ENCODE measurements at regions not wholly inside any gene's neighbourhood (a gene's known extent, or its start where the extent isn't known, plus 50 kb on each side); places are given as distances from the start of the nearest gene placed in this dataset.

DNA sequence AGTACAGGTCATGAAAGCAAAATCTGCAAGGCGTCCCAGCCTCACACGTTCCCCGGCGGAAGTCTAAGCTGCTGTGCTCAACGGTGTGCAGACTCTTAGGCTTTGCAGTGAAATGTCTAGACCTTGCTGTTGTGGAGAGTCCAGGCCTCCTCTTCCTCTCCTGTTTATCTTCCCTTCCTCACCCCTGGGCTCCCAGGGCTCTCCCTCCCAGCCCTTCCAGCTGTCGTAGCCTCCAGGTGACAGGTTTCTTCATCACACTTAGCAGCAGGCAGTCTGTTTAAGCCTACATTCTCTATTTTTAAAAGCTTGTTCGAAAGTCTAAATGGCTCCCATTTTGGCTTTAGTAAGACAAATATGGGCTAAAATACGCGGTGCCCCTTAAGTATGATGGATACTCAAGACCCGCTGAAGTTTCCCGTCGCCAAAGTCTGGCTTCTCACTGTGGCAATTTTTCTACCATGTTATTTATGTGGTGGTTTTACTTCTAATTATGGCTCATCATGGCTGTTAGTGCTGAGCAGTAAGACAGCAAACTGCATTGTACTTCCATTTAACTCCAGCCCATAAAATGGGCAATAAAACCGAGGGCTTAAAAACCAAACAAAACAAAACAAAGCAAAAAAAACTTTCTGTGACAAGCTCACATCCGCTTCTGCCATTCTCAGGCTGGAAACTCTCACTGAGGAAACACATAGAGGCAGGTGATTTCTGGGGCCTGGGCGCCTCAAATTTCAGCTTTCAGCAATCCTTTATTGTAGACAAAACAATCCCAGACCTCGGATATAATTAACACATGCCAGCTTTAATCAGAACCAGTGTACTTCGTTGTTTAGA lies 243.2 kb downstream of the SNX10 start:
- WGBS (ENCODE audit: insufficient coverage, insufficient read length): no CpG with 5 or more reads among the region's 17 CpGs
- no peak for DNase-seq (ENCODE audit: low read depth, low spot score)
- H3K4me1 ChIP-seq (ENCODE audit: control insufficient read depth, insufficient read depth, low read length): no peaks in the 10 kb centered on the region
- H3K27ac ChIP-seq (ENCODE audit: low read length): no peak overlapping the region
- H3K9me3 ChIP-seq (ENCODE audit: control insufficient read depth, insufficient read depth, low read length): no peaks in the 10 kb centered on the region
- no peaks in the 10 kb centered on the region for H3K27me3 ChIP-seq (ENCODE audit: control insufficient read depth, insufficient read depth, low read length)
- H3K36me3 ChIP-seq (ENCODE audit: control insufficient read depth, insufficient read depth, low read length): no peaks in the 10 kb centered on the region
- no peak overlapping the region for H3K4me3 ChIP-seq (ENCODE audit: low read length)

GRCh38 chr7:26535483-26536007 lies 243.9 kb downstream of the SNX10 start:
- Histone ChIP-seq H3K4me3 (ENCODE audit: low read length) (no peak overlapping the region), H3K27ac (ENCODE audit: low read length) (no peak overlapping the region)
- WGBS (ENCODE audit: insufficient coverage, insufficient read length): no CpG with 5 or more reads among the region's 3 CpGs

DNA sequence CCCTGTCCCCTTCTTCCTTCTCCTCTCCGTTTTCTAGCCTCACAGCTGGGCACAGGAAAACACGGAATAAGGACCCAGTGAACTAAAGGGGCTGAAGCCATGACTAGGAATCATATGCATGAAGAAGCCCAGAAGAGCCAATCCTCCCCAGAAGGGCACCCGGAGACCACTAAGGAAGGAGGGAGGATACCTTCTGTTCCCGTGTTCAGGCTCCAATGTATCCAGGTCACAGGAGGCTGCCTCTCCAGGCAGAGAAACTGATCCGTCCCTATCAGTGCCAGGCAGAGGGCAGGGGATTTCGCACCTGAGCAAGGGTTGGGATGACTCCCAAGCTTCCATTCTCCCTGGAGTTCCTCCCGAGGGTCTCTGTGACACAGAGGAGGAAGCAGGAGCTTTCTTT lies 246.6 kb downstream of the SNX10 start:
- H3K27me3 ChIP-seq (ENCODE audit: control insufficient read depth, insufficient read depth, low read length): no peaks in the 10 kb centered on the region
- H3K27ac ChIP-seq (ENCODE audit: low read length): no peak overlapping the region
- DNase-seq (ENCODE audit: low read depth, low spot score): no peak
- no CpG with 5 or more reads among the region's 7 CpGs for WGBS (ENCODE audit: insufficient coverage, insufficient read length)
- H3K36me3 ChIP-seq (ENCODE audit: control insufficient read depth, insufficient read depth, low read length): no peaks in the 10 kb centered on the region
- H3K4me3 ChIP-seq (ENCODE audit: low read length): no peak overlapping the region
- no peaks in the 10 kb centered on the region for H3K9me3 ChIP-seq (ENCODE audit: control insufficient read depth, insufficient read depth, low read length)
- no peaks in the 10 kb centered on the region for H3K4me1 ChIP-seq (ENCODE audit: control insufficient read depth, insufficient read depth, low read length)

More at GRCh38 chr7:26535483-26536007, 243.9 kb downstream of the SNX10 start:
- H3K4me1 ChIP-seq (ENCODE audit: control insufficient read depth, insufficient read depth, low read length): no peaks in the 10 kb centered on the region
- H3K27me3 ChIP-seq (ENCODE audit: control insufficient read depth, insufficient read depth, low read length): no peaks in the 10 kb centered on the region
- no peaks in the 10 kb centered on the region for H3K36me3 ChIP-seq (ENCODE audit: control insufficient read depth, insufficient read depth, low read length)
- no peak for DNase-seq (ENCODE audit: low read depth, low spot score)
- no peaks in the 10 kb centered on the region for H3K9me3 ChIP-seq (ENCODE audit: control insufficient read depth, insufficient read depth, low read length)

DNA sequence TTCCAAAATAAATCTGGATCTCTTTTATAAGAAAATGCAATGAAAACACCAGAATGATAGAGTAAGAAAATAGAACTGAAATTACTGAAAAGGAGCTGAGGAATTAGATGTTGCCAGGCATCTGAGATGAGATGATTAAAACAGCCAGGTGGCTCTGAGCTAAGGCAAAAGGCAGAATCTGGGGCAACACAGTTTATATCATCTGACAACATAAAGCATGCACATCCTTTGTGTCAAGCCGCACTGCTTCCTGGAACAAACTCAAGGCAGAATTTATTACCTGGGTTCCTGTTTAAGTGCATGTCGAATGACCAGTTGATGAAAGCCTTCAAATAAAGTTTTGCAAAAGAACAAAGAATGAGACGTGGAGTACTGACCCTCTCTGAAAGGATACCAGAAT lies 247.0 kb downstream of the SNX10 start:
- WGBS (ENCODE audit: insufficient coverage, insufficient read length): no CpG with 5 or more reads among the region's 3 CpGs
- Histone ChIP-seq H3K36me3 (ENCODE audit: control insufficient read depth, insufficient read depth, low read length) (no peaks in the 10 kb centered on the region), H3K27me3 (ENCODE audit: control insufficient read depth, insufficient read depth, low read length) (no peaks in the 10 kb centered on the region), H3K4me1 (ENCODE audit: control insufficient read depth, insufficient read depth, low read length) (no peaks in the 10 kb centered on the region), H3K27ac (ENCODE audit: low read length) (no peak overlapping the region), H3K4me3 (ENCODE audit: low read length) (no peak overlapping the region), H3K9me3 (ENCODE audit: control insufficient read depth, insufficient read depth, low read length) (no peaks in the 10 kb centered on the region)
- no peak for DNase-seq (ENCODE audit: low read depth, low spot score)

DNA sequence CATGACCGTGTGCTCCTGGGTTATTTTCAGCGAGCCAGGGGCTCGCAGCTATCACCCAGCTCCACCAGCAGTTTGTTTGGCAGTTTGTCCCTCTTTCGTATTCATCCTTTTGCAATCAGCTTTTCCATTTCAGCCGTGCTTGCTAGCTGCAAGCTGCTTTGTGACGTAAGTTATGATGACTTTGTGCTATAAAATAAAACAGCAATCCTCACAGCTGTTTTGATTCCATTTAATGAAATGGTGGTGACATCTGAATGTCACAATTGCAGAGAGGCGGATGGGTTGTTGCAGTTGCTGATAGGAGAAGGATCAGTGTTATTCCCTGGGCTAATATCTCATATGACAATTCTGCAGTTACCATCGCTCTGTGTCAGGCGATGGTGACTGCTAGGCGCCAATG lies 251.7 kb downstream of the SNX10 start:
- no peaks in the 10 kb centered on the region for H3K4me1 ChIP-seq (ENCODE audit: control insufficient read depth, insufficient read depth, low read length)
- no peaks in the 10 kb centered on the region for H3K36me3 ChIP-seq (ENCODE audit: control insufficient read depth, insufficient read depth, low read length)
- WGBS (ENCODE audit: insufficient coverage, insufficient read length): no CpG with 5 or more reads among the region's 10 CpGs
- H3K27me3 ChIP-seq (ENCODE audit: control insufficient read depth, insufficient read depth, low read length): no peaks in the 10 kb centered on the region
- H3K27ac ChIP-seq (ENCODE audit: low read length): no peak overlapping the region
- no peak overlapping the region for H3K4me3 ChIP-seq (ENCODE audit: low read length)
- H3K9me3 ChIP-seq (ENCODE audit: control insufficient read depth, insufficient read depth, low read length): no peaks in the 10 kb centered on the region
- DNase-seq (ENCODE audit: low read depth, low spot score): no peak

DNA sequence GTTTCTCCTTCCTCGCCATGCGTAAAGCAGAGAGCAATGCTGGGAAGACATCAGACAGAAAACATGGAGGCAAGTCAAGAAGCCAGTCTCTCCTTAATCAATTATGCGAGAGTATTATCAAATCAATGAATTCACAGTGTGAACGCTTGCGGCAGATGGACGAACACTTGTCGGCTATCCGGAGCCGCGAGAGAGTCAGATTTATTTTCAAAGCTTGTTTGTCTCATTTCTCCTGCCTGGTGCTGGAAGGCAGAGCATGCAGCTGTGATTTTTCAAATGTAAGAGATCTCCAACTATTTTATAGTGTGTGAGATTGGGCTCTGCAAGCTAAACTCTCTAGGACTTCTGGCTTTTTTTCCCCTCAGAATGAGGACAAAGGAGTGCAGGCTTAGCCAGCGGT lies 252.3 kb downstream of the SNX10 start:
- no peaks in the 10 kb centered on the region for H3K4me1 ChIP-seq (ENCODE audit: control insufficient read depth, insufficient read depth, low read length)
- H3K27me3 ChIP-seq (ENCODE audit: control insufficient read depth, insufficient read depth, low read length): no peaks in the 10 kb centered on the region
- no peaks in the 10 kb centered on the region for H3K9me3 ChIP-seq (ENCODE audit: control insufficient read depth, insufficient read depth, low read length)
- no CpG with 5 or more reads among the region's 11 CpGs for WGBS (ENCODE audit: insufficient coverage, insufficient read length)
- H3K27ac ChIP-seq (ENCODE audit: low read length): no peak overlapping the region
- DNase-seq (ENCODE audit: low read depth, low spot score): no peak
- no peak overlapping the region for H3K4me3 ChIP-seq (ENCODE audit: low read length)
- H3K36me3 ChIP-seq (ENCODE audit: control insufficient read depth, insufficient read depth, low read length): no peaks in the 10 kb centered on the region

DNA sequence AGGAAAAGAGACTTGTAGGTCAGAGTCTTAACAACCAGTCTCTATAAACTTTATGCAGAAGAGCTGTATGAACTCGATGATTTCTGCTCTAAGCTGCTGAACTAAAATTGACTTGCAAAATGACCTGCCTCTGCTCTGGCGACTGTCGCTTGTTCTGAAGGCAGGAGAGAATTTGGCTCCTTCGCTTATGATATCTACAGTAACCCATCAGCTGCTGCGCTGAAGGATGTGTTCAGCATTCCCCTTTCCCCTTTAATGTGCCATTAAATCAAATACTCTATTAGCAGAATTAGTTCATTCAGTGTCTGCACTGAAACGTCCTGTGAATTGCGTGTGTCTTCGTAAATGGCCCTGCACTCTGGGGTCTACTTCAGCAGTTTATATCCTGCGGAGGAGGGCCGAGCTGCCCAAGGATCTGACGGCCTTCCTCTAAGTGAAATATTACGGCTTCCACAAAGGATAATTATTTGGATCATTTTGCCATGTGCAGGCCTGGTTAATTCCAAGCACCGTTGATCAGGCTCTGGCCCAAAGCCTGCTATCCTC lies 254.9 kb downstream of the SNX10 start:
- no peaks in the 10 kb centered on the region for H3K36me3 ChIP-seq (ENCODE audit: control insufficient read depth, insufficient read depth, low read length)
- WGBS (ENCODE audit: insufficient coverage, insufficient read length): no CpG with 5 or more reads among the region's 13 CpGs
- H3K4me1 ChIP-seq (ENCODE audit: control insufficient read depth, insufficient read depth, low read length): no peaks in the 10 kb centered on the region; the same call in 1 of the 2 replicates
- H3K4me3 ChIP-seq (ENCODE audit: low read length): no peak overlapping the region
- no peak for DNase-seq (ENCODE audit: low read depth, low spot score)
- H3K27me3 ChIP-seq (ENCODE audit: control insufficient read depth, insufficient read depth, low read length): no peaks in the 10 kb centered on the region
- no peak overlapping the region for H3K27ac ChIP-seq (ENCODE audit: low read length)
- no peaks in the 10 kb centered on the region for H3K9me3 ChIP-seq (ENCODE audit: control insufficient read depth, insufficient read depth, low read length)

GRCh38 chr7:26547156-26547555 lies 255.5 kb downstream of the SNX10 start:
- no CpG with 5 or more reads among the region's 3 CpGs for WGBS (ENCODE audit: insufficient coverage, insufficient read length)
- H3K27me3 ChIP-seq (ENCODE audit: control insufficient read depth, insufficient read depth, low read length): no peaks in the 10 kb centered on the region
- no peak overlapping the region for H3K4me3 ChIP-seq (ENCODE audit: low read length)
- no peaks in the 10 kb centered on the region; the same call in 1 of the 2 replicates for H3K4me1 ChIP-seq (ENCODE audit: control insufficient read depth, insufficient read depth, low read length)
- no peaks in the 10 kb centered on the region for H3K36me3 ChIP-seq (ENCODE audit: control insufficient read depth, insufficient read depth, low read length)
- no peak for DNase-seq (ENCODE audit: low read depth, low spot score)
- H3K9me3 ChIP-seq (ENCODE audit: control insufficient read depth, insufficient read depth, low read length): no peaks in the 10 kb centered on the region
- H3K27ac ChIP-seq (ENCODE audit: low read length): no peak overlapping the region

DNA sequence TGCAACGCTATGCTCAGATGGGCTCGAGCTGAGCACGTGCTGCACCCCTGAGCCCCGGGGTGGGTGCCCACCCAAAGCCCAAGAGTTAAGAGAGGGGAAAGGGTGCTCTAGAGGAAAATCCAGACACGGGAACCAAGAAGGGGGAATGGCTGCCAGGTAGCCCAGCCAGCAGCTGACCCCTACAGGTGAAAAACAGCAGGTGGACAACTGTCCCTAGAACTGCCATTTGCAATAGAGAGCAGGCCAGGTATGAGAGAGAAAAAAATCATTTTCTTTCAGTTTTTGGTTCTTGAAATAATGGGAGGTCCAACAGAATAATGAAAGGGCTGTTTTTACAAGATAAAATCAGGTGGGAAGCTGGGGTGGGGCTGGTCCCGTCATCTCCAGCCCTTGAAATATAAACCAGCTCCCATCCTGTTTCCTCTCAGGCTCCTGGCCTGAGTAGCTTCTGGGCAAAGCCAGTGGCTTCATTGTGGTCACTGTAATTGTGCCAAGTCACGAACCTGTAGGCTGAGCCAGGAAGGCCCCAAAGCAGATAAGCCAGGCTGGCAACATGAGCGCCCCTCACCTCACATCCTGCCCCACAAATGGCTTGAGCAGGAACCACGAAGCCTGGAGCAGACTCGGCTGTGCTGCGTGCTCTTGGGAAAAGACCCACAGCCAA lies 257.8 kb downstream of the SNX10 start:
- Histone ChIP-seq H3K36me3 (ENCODE audit: control insufficient read depth, insufficient read depth, low read length) (no peaks in the 10 kb centered on the region), H3K4me3 (ENCODE audit: low read length) (no peak overlapping the region), H3K27me3 (ENCODE audit: control insufficient read depth, insufficient read depth, low read length) (no peaks in the 10 kb centered on the region), H3K27ac (ENCODE audit: low read length) (no peak overlapping the region), H3K9me3 (ENCODE audit: control insufficient read depth, insufficient read depth, low read length) (no peaks in the 10 kb centered on the region), H3K4me1 (ENCODE audit: control insufficient read depth, insufficient read depth, low read length) (no peaks in the 10 kb centered on the region; the same call in 1 of the 2 replicates)
- DNase-seq (ENCODE audit: low read depth, low spot score): no peak
- WGBS (ENCODE audit: insufficient coverage, insufficient read length): no CpG with 5 or more reads among the region's 11 CpGs

GRCh38 chr7:26550492-26550891 lies 258.8 kb downstream of the SNX10 start:
- Histone ChIP-seq H3K27me3 (ENCODE audit: control insufficient read depth, insufficient read depth, low read length) (no peaks in the 10 kb centered on the region), H3K4me1 (ENCODE audit: control insufficient read depth, insufficient read depth, low read length) (no peaks in the 10 kb centered on the region; the same call in 1 of the 2 replicates), H3K27ac (ENCODE audit: low read length) (no peak overlapping the region), H3K4me3 (ENCODE audit: low read length) (no peak overlapping the region), H3K36me3 (ENCODE audit: control insufficient read depth, insufficient read depth, low read length) (no peaks in the 10 kb centered on the region), H3K9me3 (ENCODE audit: control insufficient read depth, insufficient read depth, low read length) (no peaks in the 10 kb centered on the region)
- no peak for DNase-seq (ENCODE audit: low read depth, low spot score)
- WGBS (ENCODE audit: insufficient coverage, insufficient read length): no CpG with 5 or more reads among the region's 5 CpGs
